PFSK-1 (cell line): ENCODE measurements at regions not wholly inside any gene's neighbourhood (a gene's known extent, or its start where the extent isn't known, plus 50 kb on each side); places are given as distances from the start of the nearest gene placed in this dataset.

Source experiments
- FOXP2 ChIP-seq: optimal IDR thresholded peaks from 2 replicates; pipeline ENCODE3; 2011; ENCODE audit warnings: borderline replicate concordance, control low read depth, inconsistent platforms; ENCODE audit not compliant: insufficient read depth; ENCODE audit errors: extremely low read length, extremely low read depth
- POLR2AphosphoS5 ChIP-seq: IDR thresholded peaks from 2 replicates; pipeline ENCODE4 v1.6.1; 2012; ENCODE audit warnings: low read depth, mild to moderate bottlenecking, control low read depth, low read length, moderate library complexity
- SIN3A ChIP-seq: IDR thresholded peaks from 2 replicates; pipeline ENCODE4 v1.6.1; 2012; ENCODE audit warnings: mild to moderate bottlenecking, low read length, moderate library complexity, borderline replicate concordance; ENCODE audit not compliant: insufficient read depth
- TAF1 ChIP-seq: IDR thresholded peaks from 2 replicates; pipeline ENCODE4 v1.6.1; 2012; ENCODE audit warnings: low read length, control low read depth, borderline replicate concordance; ENCODE audit not compliant: insufficient read depth
- TF ChIP-seq, protein P1 (sequence below), 2 experiments: IDR thresholded peaks; 2 replicates each; pipeline versions ENCODE4 v1.6.1 to v1.8.0; 2011 to 2012; ENCODE audit warnings: low read depth in 2 of 2, low read length in 2 of 2, control low read depth in 1 of 2, inconsistent platforms in 1 of 2, mild to moderate bottlenecking in 1 of 2, moderate library complexity in 1 of 2; ENCODE audit not compliant: insufficient read depth in 1 of 2

- TF ChIP-seq SIN3A (no peak), TAF1 (no peak), POLR2AphosphoS5 (no peak), FOXP2 (no peak)
- TF ChIP-seq, protein P1, sequence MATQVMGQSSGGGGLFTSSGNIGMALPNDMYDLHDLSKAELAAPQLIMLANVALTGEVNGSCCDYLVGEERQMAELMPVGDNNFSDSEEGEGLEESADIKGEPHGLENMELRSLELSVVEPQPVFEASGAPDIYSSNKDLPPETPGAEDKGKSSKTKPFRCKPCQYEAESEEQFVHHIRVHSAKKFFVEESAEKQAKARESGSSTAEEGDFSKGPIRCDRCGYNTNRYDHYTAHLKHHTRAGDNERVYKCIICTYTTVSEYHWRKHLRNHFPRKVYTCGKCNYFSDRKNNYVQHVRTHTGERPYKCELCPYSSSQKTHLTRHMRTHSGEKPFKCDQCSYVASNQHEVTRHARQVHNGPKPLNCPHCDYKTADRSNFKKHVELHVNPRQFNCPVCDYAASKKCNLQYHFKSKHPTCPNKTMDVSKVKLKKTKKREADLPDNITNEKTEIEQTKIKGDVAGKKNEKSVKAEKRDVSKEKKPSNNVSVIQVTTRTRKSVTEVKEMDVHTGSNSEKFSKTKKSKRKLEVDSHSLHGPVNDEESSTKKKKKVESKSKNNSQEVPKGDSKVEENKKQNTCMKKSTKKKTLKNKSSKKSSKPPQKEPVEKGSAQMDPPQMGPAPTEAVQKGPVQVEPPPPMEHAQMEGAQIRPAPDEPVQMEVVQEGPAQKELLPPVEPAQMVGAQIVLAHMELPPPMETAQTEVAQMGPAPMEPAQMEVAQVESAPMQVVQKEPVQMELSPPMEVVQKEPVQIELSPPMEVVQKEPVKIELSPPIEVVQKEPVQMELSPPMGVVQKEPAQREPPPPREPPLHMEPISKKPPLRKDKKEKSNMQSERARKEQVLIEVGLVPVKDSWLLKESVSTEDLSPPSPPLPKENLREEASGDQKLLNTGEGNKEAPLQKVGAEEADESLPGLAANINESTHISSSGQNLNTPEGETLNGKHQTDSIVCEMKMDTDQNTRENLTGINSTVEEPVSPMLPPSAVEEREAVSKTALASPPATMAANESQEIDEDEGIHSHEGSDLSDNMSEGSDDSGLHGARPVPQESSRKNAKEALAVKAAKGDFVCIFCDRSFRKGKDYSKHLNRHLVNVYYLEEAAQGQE (IDR thresholded peaks at IDR 0.05; ENCODE audit: insufficient read depth in 1 of 2, low read depth in 2 of 2, low read length in 2 of 2), result no peak
Observed at GRCh38 chr13:68784275-68784674, 1323.4 kb upstream of the ATXN8OS start.

GRCh38 chr13:68759617-68760016 is 1348.0 kb upstream of the ATXN8OS start:
- TF ChIP-seq, protein P1 (IDR thresholded peaks at IDR 0.05; ENCODE audit: insufficient read depth in 1 of 2, low read depth in 2 of 2, low read length in 2 of 2), result no peak
- TF ChIP-seq SIN3A (no peak), FOXP2 (no peak), POLR2AphosphoS5 (no peak), TAF1 (no peak)

DNA sequence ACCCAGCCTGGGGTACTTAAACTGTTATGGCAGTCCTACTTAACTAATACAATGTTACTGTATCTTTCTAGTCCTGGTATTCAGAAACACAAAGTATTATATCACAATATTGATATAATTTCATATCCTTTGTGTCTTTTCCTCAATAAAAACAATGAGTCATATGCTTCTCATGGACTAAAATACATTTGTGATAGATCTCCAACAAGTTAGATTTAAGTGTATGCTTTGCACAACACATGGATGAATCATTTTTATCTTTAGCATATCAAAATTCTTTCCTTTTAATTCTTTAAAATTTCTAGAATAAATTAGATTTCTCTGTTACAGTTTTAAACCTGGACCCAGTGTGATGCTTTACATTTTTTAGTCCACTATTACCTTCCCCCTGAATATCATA is 1357.8 kb upstream of the ATXN8OS start:
- no peak for TF ChIP-seq SIN3A
- TF ChIP-seq FOXP2, result no peak
- TF ChIP-seq POLR2AphosphoS5, result no peak
- no peak for TF ChIP-seq TAF1
- TF ChIP-seq, protein P1 (IDR thresholded peaks at IDR 0.05; ENCODE audit: insufficient read depth in 1 of 2, low read depth in 2 of 2, low read length in 2 of 2), result no peak

- TF ChIP-seq POLR2AphosphoS5 (no peak), TAF1 (no peak), FOXP2 (no peak), SIN3A (no peak)
- TF ChIP-seq, protein P1 (IDR thresholded peaks at IDR 0.05; ENCODE audit: insufficient read depth in 1 of 2, low read depth in 2 of 2, low read length in 2 of 2), result no peak
Observed at GRCh38 chr13:68748038-68748437, 1359.6 kb upstream of the ATXN8OS start.

- TF ChIP-seq FOXP2 (no peak), SIN3A (no peak), TAF1 (no peak), POLR2AphosphoS5 (no peak)
- TF ChIP-seq, protein P1 (IDR thresholded peaks at IDR 0.05; ENCODE audit: insufficient read depth in 1 of 2, low read depth in 2 of 2, low read length in 2 of 2), result no peak
Observed at GRCh38 chr13:68745502-68745901, 1362.1 kb upstream of the ATXN8OS start.
